Stimulated activated naive CD4-positive, alpha-beta T cell (primary cell): ENCODE measurements at regions not wholly inside any gene's neighbourhood (a gene's known extent, or its start where the extent isn't known, plus 50 kb on each side); places are given as distances from the start of the nearest gene placed in this dataset.
A peak's percentile ranks its signal among the peaks of the same experiment; 100 is the strongest.
"Not testable (repeated sequence)": the region's sequence is repeated elsewhere in the genome, so short reads cannot be mapped to it uniquely, and the experiment has no call there.

Experiments
- DNase-seq, 6 experiments: peaks; one replicate each; lab custom pipeline; 2025; lab: John Stamatoyannopoulos, UW

DNA sequence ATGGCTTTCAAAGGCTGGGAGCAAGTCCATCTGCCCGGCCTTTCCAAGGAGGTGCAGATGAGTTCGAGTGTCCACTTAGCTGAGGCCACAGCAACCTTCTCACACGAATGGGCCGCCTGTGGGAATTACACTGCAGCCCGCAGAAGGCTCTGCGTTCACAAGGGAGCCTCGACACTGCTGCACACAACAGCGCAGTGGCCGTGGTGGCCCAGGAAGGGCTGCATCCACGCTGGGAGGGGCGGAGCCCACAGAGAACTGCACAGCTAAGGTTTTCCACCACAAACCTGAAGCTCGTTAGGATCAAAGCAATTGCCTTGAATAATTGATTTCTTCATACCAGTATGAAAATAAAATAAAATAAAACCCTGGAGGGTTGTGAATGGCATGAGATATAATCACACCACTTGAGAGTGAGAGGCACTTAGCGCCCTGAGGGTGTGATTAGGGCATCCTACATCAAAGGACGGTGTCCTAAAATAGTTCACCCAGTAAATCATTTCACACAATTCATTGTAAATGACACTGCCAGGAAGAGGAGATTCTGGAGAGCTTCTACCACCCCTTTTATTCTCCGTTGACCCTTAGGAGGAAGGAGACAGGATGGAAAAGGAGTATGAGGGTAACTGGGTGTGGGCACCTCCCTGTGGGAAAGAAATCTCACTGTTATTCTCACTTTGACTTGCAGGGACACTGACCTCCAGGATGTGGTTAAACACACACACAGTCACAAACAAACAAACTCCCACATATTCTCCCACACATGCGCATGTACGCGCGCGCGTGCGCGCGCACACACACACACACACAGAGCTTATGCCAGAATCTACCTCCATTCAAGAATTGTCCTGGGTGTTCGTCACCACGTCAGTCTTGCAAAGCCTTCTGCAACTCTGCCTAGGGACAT, 256.6 kb upstream of the ID2 start:
- no peak for DNase-seq

DNA sequence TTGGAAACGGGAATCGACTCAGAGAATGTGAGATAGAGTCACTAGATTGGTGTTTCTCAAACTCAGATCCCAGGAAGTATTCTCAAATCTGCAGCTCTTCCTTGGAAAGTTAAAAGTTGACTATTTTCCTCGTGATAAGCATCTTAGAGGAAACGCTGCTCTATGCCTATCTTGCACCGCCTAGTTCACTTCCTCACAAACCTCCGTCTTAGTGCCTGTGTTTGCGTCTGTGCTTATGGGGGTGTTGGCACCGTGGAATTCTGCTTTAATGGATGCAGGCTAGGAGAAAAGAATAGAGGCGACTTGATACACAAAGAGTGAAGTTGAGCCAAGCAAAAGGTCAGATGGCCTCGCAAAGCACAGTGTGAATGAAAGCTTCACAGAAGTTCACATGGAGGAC, 255.3 kb upstream of the ID2 start:
- DNase-seq: no peak

DNA sequence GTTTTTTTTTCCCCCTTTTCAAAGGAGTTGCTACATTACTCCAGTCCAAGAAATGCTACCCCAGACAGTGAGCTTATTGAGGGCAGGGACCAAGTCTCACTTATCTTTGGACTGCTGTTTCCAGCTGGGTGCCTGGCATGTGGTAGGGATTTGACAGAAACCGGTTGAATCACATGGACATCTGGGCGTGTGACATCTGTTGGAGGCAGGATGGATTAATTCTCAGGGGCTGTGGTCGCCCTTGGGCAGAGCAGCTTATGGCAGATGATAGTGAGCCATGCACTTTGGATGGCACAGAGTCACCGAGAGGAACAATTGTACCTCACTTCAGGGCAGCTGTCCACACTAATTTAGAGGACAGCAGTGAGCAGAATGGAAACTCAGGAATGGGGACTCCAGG, 254.6 kb upstream of the ID2 start:
- no peak for DNase-seq

DNA sequence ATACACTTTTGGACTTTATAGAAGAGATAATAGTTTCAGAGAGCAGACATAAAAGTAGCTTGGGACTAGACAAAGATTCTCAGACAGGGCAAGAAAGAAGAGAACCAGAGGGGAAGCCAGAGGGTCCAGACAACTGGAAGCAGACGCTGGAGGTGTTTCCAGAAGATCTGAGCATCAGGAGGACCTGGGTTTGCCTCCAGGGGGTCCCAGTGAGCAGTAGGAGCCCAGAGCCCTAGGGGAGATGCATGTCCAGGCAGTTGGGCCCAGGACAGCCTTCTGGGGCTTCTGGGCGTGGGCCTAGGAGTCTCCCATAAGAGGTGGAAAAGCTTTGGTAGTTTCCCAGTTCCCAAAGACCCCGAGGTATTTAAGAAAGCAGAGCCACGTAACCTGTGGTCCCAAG, 251.2 kb upstream of the ID2 start:
- DNase-seq: no peak

DNA sequence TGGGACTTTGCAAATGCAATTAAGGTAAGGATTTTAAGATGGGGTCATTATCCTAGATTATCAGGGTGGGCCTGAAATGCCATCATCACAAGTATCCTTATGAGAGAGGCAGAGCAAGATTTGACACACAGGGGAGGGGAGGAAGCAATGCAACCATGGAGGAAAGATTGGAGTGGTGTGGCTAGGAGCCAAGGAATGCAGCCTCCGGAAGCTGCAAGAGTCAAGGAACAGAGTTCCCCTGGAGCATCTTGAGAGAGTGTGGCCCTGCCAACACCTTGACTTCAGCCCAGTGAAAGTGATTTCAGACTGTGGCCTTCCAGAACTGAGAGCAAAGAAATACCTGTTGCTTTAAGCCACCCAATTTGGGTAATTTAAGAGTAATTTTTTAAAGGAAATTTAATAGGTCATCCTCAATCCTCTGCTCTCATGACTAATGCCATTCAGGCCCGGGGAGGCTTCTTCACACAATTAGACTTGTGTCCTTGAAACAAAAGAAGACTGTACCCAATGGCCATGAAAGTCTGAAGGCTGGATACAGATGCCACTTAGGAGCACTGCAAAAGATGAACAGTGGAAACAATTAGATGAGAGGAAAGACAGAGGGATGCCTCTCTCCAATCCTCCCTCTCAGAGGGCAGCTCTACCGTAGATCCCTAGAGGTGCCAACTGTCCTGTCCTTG, 250.3 kb upstream of the ID2 start:
- DNase-seq: no peak

DNA sequence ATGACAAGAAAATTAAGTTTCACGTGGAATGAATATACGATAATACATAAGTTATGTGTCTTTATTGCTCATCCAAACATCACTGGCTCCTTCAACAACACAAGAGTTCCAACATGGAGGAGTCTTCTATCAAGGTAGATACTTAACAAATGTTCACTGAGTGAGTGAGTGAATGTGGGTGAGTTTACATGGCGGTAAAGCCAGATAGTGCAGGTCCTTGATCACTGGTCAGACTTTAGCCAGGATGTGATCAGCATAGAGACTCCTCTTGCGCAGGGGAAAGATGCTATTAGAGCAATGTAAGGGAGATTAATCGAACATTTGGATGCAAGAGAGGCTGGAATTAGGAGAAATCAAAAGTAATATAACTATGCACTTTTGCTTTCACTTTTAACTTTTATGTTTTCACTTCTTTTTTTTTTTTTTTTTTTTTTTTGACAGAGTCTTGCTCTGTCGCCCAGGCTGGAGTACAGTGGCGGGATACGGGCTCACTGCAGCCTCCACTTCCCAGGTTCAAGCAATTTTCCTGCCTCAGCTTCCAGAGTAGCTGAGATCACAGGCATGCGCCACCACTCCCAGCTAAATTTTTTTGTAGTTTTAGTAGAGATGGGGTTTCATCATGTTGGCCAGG, 249.0 kb upstream of the ID2 start:
- peak in 2 of 6 experiments; percentile 5 to 6 for DNase-seq

DNA sequence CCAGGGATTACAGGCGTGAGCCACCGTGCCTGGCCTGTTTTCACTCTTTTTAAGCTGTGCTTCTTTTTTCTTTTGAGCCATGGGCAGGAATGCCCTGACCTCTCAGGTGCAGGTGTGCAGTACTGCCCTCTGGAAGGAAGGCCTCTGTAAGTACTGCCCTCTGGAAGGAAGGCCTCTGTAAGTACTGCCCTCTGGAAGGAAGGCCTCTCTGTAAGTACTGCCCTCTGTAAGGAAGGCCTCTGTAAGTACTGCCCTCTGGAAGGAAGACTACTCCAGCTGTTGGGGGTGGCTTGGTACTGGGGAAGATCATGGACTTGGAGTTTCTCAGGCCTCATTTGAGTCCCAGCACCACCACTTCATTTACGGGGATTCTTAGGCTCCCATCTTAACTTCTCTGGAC, 248.5 kb upstream of the ID2 start:
- DNase-seq: no peak

DNA sequence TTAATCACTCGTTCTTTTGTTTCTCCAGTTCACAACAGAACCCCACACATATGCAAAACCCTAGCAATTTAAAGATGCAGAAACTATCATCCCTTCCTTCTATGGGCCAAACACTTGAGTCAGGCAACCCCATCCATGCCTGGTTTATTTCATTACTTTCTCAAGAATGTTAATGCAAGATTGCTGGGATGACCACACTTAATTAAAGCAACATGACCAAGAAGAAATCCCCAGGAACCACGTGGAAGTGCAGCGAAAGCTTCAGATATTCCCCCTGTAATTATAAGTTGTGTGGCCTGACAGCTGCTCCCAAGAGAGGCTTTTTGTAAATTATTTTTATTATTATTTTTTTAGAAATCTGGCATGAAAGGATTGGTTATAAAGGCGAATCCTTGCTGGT, 246.2 kb upstream of the ID2 start:
- DNase-seq: no peak

DNA sequence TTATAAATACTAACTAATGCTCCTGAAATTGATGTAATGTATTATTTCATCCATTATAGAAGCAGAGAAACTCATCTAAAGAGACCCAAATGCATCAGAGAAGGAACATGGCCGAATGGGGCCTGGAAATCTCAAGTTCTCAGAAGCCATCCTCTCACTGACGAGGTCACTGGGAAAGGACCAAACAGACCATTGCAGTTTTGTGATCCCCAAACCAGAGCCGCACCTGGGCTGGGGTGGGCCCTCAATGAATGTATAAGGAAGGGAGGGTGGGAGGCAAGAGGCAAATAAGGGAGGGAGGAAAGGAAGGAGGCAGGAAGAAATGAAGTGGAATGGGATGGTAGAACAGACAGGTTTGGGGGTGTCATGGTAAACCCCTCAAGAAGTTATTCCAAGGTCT, 245.3 kb upstream of the ID2 start:
- no peak for DNase-seq

DNA sequence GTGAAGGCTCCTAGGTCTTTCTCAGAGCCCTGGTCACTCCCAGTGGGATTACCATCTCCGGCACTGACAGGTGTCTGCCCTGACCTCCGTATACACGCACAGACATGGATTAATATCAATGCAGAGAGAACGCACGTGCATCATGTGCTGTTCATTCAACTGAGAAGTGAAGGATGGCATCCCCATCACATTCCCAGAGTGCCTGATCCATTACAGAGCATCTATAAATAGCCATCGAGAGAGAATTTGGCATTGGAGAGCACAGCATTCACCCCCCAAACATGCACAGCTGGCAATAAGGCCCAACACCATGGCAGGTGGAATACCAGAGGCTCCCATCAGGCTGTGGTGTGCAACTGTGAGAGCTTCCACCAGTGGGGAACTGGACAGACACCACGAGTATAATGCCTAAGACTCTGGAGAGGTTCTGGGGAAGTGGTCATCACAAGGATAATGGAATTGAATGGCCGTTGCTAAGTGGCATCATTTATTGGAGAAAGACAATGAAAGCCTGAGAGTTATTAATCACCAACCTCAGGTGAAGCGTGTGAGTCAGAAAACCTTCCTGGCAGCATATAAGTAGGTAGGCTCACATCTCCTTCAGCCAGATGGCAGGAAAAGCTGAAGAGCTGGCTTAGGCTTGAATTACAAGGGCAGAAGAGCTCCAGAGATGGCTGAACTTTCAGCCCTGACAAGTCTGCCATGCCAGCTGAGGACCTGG, 244.5 kb upstream of the ID2 start:
- DNase-seq: no peak

DNA sequence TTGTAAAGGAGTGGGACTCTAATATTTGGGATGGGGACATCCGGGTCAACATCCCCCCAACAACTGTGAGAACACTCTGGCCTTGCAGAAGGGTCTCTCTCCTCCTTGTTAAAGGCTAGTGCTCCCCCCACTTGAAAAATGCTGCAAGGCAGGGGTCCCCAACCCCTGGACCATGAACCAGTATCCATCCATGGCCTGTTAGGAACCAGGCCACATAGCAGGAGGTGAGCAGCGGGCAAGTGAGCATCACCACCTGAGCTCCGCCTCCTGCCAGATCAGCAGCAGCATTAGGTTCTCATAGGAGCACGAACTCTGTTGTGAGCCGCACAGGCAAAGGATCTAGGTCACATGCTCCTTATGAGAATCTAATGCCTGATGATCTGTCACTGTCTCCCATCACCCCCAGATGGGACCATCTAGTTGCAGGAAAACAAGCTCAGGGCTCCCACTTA, 243.9 kb upstream of the ID2 start:
- no peak for DNase-seq

DNA sequence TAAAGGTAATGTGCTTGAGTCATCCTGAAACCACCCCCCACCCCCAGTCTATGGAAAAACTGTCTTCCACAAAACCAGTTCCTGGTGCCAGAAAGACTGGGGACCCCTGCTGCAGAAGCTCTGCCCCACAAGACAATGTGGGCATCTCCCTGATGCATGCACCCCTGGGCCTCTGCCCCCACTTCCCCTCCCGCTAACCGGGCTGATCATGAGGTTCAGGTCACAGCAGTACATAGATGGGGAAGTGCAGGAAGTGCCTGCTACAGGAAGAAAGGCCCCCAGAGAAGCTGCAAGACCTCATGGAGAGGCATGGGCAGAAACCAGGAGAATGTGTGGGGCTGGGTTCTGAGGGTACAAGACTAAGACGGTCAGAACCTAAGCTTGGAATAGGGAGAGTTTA, 243.4 kb upstream of the ID2 start:
- DNase-seq: no peak

DNA sequence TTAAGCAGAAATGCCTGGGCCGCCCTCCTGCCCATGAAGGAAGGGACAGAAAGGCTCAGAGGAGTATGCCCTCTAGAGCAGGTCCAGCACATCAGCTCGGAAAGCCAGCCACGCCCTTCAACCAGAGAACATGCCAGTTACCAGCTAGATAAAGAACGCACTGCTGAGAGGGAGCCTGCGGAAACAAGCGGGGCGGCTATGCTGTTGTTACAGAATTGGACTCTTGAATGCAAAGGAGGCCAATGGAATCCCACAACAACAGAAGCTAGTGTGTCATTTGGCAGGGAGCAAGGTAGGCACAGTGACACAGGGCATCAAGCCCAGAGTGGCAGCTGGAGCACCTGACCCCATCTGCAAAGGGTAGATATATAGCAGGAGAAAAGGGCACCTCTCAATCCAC, 242.9 kb upstream of the ID2 start:
- no peak for DNase-seq

DNA sequence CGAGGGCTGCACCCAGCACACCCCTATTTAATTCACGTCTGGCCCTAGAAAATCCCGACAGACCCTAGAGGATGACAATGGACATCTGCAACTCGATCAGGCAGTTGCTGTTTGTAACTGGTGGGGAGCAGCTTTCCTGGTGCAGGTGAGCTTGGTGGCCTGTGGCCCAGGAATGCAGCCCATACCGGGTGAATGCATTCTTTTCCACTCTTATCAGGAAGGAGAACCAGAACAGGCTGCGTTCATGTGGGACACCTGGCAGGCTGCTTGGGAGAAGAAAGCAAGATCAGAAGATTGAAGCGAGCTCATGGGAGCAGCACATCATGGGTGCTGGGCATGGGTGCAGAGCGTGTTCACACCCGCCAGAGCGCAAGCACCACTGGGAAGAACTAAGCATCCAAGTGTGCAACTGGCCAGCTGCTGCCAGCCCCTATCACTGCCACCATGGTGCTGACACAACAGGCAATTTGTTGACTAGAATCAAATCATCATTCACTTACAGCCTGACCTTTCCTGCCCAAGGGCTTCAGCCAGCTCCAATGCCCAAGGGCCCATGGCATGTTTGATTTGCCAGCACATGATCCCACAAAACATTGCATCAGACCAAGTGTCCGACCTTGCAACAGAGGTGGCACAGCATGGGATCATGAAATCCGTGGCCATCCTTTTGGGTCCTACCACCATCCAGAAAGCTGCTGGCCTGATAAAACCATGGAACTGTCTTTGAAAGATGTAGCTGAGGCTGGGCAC, 241.7 kb upstream of the ID2 start:
- DNase-seq: no peak

DNA sequence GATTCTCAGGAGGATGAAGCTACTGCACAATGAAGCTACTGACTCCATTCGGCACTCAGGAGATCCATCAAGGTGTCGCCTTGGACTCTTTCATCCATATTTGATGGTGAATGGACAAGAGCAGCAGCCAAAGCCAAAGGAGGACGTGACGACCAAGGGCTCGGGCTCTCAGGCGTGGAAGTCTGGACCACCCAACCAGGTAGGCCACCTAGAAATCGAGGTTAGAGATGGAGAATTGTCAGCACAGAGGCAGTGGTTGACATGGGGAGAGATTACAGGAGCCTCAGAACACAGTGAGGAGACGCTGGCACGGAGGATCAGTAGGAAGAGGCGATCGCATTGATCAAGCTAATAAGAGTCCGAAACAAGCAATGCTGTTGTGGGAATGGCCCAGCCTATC, 240.5 kb upstream of the ID2 start:
- DNase-seq: no peak

DNA sequence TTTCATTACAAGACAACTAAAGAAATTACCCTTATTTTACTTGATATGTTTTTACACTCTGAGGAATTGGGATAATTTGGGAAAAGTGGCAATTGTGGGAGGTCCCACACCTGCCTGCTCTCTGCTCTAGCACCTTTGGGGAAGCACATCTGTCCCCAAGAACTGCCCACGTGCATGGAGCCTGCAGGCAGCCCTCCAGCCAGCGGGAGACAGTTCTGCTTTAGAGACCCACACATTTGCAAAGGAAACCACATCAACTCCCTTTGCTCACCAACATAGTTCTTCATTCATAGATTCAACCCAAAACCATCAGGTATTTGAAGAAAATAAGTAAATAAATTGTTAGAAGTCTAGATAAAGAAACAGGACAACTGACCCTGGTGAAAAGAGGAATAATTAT, 239.9 kb upstream of the ID2 start:
- no peak for DNase-seq

DNA sequence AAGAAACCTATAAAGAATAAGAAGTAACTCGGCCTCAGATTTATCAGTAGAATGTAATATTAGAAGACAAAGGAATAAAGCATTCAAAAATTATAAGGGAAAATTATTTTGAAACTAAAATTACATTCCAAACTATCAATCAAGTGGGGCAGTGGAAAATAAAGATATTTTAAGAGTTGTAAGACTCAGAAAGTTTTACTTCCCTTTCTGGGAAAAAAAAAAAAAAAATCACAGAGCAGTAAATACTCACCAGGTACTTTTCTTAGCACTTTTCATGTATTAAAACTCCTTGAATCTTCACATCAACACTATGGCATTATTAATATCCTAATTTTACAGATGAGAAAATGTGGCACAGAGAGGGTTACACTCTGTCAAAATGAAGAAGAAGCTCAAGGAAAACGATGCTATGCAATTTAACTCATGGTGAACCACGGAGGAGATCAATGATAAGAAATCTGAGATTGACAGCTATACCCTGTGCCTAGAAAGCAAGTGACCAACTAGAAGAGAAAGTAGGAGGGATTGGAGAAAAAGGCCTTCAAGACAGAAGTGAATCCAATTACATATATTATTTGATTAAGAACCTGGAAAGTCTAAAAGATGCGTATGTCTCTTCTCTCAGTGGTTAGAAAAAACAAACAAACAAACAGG, 238.9 kb upstream of the ID2 start:
- no peak for DNase-seq

DNA sequence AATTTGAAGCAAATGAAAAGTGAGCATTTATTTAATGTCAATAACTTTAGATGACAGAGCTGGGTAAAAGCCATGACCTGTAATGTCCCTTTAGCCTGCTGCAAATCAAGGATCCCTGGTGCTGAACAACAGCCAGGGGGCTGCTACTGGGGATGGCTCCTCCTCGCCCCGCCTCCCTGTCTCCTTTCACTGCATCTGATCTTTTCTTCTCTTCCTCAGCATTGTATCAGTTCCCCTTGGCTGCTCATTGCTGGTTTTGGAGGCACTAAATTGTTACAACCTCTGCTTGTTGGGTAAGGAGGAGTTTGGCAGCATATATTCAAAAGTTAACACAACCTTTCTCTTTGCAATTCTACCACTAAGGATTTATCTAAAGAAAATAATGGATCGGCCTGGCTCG, 236.3 kb upstream of the ID2 start:
- no peak for DNase-seq

DNA sequence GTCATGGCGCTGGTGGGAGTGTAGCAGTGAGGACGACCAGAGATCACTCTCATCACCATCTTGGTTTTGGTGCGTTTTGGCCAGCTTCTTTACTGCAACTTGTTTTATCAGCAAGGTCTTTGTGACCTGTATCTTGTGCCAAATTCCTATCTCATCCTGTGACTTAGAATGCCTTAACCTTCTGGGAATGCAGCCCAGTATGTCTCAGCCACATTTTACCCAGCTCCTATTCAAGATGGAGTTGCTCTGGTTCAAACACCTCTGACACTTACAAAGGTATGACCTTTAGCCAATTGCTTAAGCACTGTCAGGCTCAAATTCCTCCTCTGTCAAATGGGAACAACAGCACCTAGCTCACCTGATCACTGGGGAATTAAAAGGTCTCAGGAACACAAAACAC, 235.1 kb upstream of the ID2 start:
- DNase-seq: not testable (repeated sequence)

DNA sequence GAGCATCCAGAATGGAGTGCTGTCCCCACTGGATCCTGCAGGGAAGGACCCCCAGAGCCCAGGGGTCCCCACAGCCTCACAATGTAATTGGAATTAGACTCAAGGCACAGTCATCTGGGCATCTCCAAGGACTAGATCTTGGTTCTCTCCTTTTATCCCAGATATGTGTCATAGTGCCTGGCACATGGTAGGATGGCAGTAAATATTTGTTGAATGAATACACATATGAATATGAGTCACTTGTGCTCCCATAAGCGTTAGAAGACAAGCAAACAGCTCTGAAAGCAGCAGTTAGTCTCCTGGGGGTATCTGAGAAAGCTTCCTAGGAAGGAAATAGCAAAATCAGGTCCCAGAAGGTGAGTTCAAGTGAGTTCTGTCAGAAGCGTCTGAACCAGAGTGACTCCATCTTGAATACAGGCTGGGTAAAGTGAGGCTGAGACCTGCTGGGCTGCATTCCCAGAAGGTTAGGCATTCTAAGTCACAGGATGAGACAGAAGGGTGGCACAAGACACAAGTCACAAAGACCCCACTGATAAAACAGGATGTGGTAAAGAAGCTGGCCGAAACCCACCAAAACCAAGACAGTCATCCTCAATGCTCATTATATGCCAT, 234.1 kb upstream of the ID2 start:
- no peak for DNase-seq
